Ovary (tissue), 3 donors: ENCODE measurements at regions not wholly inside any gene's neighbourhood (a gene's known extent, or its start where the extent isn't known, plus 50 kb on each side); places are given as distances from the start of the nearest gene placed in this dataset.

Experiments used
- CTCF ChIP-seq, 3 donors: fragments of 450-650 bp in 2 of 3; fragments of 200-600 bp in 1 of 3; IDR thresholded peaks; one replicate each; pipeline versions ENCODE4 v1.5.1 to v1.8.0; 2016 to 2022; ENCODE audit warnings: antibody characterized with exemption in 3 of 3, mild to moderate bottlenecking in 1 of 3
- EP300 ChIP-seq: sonication (generic); formaldehyde crosslinking; IDR thresholded peaks from one replicate; pipeline ENCODE4 v1.6.1; 2017; ENCODE audit warnings: antibody characterized with exemption
- POLR2A ChIP-seq: fragments of 450-650 bp; IDR thresholded peaks from one replicate; pipeline ENCODE4 v1.6.1; 2017; ENCODE audit warnings: antibody characterized with exemption, mild to moderate bottlenecking, moderate library complexity
- donor health status: DM: no; HTN: no; CAD: no.

DNA sequence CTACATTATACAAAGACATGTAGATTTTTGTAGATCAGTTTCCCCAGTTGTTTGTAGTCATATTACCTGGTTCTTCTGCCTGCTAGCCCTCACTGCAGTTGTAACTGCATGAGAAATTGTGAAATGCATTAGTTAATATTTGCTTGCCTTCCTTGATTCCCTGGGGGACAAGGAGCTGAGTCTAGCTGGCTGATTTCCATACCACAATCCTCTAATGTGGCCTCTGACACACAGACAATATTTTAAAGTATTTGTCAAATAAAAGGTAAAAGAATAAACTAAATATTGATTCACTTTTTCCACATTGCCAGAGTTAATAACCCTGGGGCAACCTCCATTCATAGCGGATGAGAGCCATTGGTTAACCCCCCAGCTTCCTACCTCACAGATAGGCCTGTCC lies 128.8 kb upstream of the TMEM132C start:
- TF ChIP-seq POLR2A (no peak), CTCF (IDR thresholded peaks at IDR 0.05) (no peak), EP300 (no peak)
